Transverse colon (tissue), 3 donors: ENCODE measurements at regions not wholly inside any gene's neighbourhood (a gene's known extent, or its start where the extent isn't known, plus 50 kb on each side); places are given as distances from the start of the nearest gene placed in this dataset.

Source experiments
- POLR2A ChIP-seq: fragments of 450-650 bp; IDR thresholded peaks from one replicate; pipeline ENCODE4 v1.6.1; 2016; ENCODE audit warnings: antibody characterized with exemption, mild to moderate bottlenecking, moderate library complexity
- TF ChIP-seq, protein P1 (sequence below), 5 experiments: fragments of 200-600 bp in 3 of 5; fragments of 450-650 bp in 2 of 5; sonication (generic) in 3 of 5; IDR thresholded peaks; 1 replicate in 2 of 5; 2 replicates in 3 of 5; pipeline ENCODE4 v1.5.1; 2016 to 2017; ENCODE audit warnings: antibody characterized with exemption in 5 of 5, inconsistent platforms in 3 of 5, mild to moderate bottlenecking in 2 of 5, moderate library complexity in 1 of 5

DNA sequence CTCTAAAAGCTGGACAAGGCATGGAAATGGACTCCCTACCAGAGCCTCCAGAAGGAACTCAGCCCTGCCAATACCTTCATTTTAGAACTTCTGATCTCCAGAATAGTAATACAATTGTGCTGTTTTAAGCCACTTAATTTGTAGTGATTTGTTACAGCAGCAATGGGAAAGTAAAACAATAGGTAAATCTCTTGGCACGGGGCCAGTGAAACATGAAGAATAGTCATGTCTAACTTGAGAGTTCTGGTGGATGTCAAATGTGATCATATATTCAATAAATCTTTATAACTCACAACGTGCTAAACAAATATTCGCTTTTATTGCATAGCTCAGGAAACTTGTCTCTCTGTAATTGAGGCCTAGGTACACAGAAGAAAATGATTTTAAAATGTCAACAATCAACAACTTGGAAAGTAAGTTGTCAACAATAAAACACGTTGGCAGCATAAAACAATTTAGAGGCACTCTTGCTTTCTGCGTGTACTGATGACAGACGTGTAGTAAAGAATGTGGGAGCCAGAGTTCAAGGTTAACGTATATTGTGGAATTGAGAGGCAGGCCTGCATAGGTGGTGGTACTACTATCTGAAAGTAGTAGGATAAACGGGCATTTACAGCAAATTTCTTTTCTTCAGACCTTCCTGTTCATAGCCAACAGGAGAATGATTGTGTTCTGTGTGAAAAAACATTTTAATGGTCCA, 140.5 kb upstream of the OPRM1 start:
- TF ChIP-seq, protein P1, sequence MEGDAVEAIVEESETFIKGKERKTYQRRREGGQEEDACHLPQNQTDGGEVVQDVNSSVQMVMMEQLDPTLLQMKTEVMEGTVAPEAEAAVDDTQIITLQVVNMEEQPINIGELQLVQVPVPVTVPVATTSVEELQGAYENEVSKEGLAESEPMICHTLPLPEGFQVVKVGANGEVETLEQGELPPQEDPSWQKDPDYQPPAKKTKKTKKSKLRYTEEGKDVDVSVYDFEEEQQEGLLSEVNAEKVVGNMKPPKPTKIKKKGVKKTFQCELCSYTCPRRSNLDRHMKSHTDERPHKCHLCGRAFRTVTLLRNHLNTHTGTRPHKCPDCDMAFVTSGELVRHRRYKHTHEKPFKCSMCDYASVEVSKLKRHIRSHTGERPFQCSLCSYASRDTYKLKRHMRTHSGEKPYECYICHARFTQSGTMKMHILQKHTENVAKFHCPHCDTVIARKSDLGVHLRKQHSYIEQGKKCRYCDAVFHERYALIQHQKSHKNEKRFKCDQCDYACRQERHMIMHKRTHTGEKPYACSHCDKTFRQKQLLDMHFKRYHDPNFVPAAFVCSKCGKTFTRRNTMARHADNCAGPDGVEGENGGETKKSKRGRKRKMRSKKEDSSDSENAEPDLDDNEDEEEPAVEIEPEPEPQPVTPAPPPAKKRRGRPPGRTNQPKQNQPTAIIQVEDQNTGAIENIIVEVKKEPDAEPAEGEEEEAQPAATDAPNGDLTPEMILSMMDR (IDR thresholded peaks at IDR 0.05), result no peak
- no peak for TF ChIP-seq POLR2A
